ENCODE measurements at regions not wholly inside any gene's neighbourhood (a gene's known extent, or its start where the extent isn't known, plus 50 kb on each side); places are given as distances from the start of the nearest gene placed in this dataset.

DNA sequence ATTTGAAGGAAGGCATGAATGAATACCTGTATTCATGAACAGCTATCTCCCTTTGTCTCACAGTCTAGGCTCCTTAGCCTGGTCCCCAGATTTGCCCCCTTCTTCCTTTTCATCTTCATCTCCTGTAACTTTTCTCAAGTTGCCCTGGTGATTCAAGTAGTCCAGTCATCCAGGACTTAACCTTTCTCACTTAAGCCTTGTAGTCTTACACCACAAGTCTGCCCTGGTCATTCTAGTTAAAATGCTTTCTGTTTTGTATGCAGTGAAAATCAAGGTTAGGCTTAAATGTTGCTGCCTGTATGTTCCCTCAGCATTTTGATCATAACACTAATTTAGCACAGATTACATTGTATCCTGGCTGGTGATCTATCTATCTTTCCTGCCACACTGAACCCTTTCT lies 58.5 kb upstream of the SLC7A11 start:
- Histone ChIP-seq H3K27me3 (no peaks in the 10 kb centered on the region), H3K4me3 (no peak overlapping the region), H3K27ac (no peak overlapping the region), H3K4me1 (no peaks in the 10 kb centered on the region), H3K9me3 (replicated peaks) (no peaks in the 10 kb centered on the region), H3K36me3 (no peaks in the 10 kb centered on the region)
- no peak for DNase-seq

GRCh38 chr4:138299881-138300280 lies 57.7 kb upstream of the SLC7A11 start:
- Histone ChIP-seq H3K9me3 (replicated peaks) (no peaks in the 10 kb centered on the region), H3K4me1 (no peaks in the 10 kb centered on the region), H3K36me3 (no peaks in the 10 kb centered on the region), H3K4me3 (no peak overlapping the region), H3K27ac (no peak overlapping the region), H3K27me3 (no peaks in the 10 kb centered on the region)
- DNase-seq = no peak

DNA sequence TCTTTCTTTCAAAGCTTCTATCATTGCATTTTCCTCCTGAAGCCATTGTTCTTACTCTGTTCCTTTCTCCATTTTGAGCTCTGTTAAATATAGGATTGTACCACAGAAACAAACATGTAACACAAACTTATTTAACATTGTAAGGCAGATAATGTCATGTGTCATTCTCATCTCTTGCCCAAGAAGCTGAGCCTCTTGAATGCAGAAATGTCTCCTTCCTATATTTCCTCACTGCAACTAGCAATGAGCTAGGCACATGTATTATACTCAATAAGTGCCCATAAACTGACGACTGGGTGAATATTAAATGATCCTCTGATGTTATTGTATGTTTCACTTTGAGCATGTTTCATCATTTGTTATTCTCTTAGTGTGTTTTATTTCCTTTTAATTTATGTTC lies 56.7 kb upstream of the SLC7A11 start:
- Histone ChIP-seq H3K27ac (no peak overlapping the region), H3K4me3 (no peak overlapping the region), H3K4me1 (no peaks in the 10 kb centered on the region), H3K9me3 (replicated peaks) (no peaks in the 10 kb centered on the region), H3K36me3 (no peaks in the 10 kb centered on the region), H3K27me3 (no peaks in the 10 kb centered on the region)
- no peak for DNase-seq

DNA sequence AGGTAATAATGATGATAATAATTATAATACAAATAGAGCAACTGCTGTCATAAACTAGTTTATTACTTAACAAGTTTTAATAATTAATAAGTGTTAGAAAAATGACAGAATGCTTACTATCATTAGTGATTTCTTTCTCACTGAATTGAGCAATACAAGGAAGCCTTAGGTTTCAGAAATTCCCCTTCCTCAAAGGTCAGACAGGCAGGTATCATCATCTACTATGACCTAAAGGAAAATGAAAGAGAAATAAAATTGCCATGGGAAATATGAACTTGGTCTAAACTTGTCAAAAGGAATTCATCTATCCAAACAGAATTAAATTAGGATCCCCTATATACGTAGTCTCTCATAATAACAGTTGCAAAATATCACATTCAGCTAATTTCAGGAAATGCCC lies 56.3 kb upstream of the SLC7A11 start:
- Histone ChIP-seq H3K27ac (no peak overlapping the region), H3K9me3 (replicated peaks) (no peaks in the 10 kb centered on the region), H3K4me1 (no peaks in the 10 kb centered on the region), H3K36me3 (no peaks in the 10 kb centered on the region), H3K27me3 (no peaks in the 10 kb centered on the region), H3K4me3 (no peak overlapping the region)
- no peak for DNase-seq

DNA sequence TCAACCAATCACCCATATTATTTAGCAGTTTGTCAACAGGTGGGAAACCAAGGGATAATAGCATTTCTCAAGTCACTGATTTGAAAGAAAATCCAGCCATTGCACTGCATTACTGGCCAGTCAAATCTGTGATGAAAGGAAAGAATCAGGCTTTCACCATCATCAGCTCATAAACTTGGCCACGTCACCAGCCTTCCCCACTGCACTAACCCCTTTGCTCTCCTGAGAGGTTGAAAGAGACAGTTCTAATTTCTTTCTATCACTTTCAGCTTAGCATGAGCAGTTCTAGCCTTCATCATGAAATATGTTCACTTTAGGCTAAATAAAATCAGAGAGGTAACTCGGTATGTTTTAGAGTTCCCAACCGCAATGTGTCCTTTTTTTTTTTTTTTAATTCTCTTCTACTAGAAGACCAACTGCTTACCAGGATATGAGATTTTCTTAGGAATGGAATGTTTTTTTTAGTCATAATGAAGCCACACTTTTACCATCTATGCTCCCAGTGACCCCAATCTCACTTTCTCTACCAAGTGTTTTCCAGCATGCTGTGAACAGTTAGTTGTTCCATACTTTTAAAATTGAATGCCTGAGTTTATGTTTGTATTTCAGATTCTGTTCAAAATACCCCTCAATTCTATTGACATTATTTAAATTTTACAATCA lies 55.7 kb upstream of the SLC7A11 start:
- no peak overlapping the region for H3K27ac ChIP-seq
- H3K4me3 ChIP-seq = no peak overlapping the region
- H3K4me1 ChIP-seq = no peaks in the 10 kb centered on the region
- H3K27me3 ChIP-seq = no peaks in the 10 kb centered on the region
- H3K9me3 ChIP-seq (replicated peaks) = no peaks in the 10 kb centered on the region
- no peaks in the 10 kb centered on the region for H3K36me3 ChIP-seq
- DNase-seq = no peak

GRCh38 chr4:138292321-138292720 lies 50.2 kb upstream of the SLC7A11 start:
- H3K4me3 ChIP-seq = no peak overlapping the region
- no peaks in the 10 kb centered on the region for H3K4me1 ChIP-seq
- H3K36me3 ChIP-seq = no peaks in the 10 kb centered on the region
- no peak overlapping the region for H3K27ac ChIP-seq
- H3K27me3 ChIP-seq = no peaks in the 10 kb centered on the region
- no peak for DNase-seq
- no peaks in the 10 kb centered on the region for H3K9me3 ChIP-seq (replicated peaks)

Data from SJCRH30 (cell line).